ENCODE measurements at regions not wholly inside any gene's neighbourhood (a gene's known extent, or its start where the extent isn't known, plus 50 kb on each side); places are given as distances from the start of the nearest gene placed in this dataset.

DNA sequence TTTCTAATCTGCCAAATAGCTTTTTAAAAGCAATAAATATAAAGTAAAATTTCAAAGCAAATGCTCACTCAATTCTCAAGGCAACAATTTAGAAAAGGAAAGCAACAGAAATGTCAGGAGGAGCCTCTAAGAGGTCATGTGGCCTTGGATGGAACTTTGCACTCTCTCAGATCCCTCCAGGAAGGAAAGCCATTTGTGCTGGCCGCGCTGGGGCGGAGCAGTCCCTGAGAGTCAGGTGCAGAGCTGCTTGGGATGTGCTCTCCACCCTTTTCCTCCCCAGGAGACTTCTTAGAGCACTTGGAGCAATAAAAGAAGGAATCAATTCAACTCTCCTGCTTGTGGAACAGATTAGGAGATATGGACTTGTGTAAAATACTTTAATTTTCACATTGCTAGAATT is 379.8 kb upstream of the LINC00305 start:
- no peaks in the 10 kb centered on the region for H3K27me3 ChIP-seq
- no peaks in the 10 kb centered on the region for H3K4me1 ChIP-seq
- H3K27ac ChIP-seq (replicated peaks in 1 of 4): no peak overlapping the region
- no peaks in the 10 kb centered on the region for H3K9me3 ChIP-seq
- no peak for TF ChIP-seq CTCF (IDR thresholded peaks at IDR 0.05)
- TF ChIP-seq POLR2A (IDR thresholded peaks at IDR 0.05; ENCODE audit: low read depth): no peak
- no peak for TF ChIP-seq EP300 (IDR thresholded peaks at IDR 0.05)
- TF ChIP-seq POLR2AphosphoS5 (IDR thresholded peaks at IDR 0.05): no peak
- intact Hi-C loops (cut with DNase I): no loop called here
- WGBS: 75% methylated on average over 3 of the region's 3 CpGs
- no peaks in the 10 kb centered on the region for H3K36me3 ChIP-seq
- no peak overlapping the region for H3K4me3 ChIP-seq
- no peak for DNase-seq (ENCODE audit: extremely low spot score)

- Histone ChIP-seq H3K4me3 (no peak overlapping the region), H3K9me3 (no peaks in the 10 kb centered on the region), H3K36me3 (no peaks in the 10 kb centered on the region), H3K4me1 (no peaks in the 10 kb centered on the region), H3K27ac (replicated peaks in 1 of 4) (no peak overlapping the region), H3K27me3 (no peaks in the 10 kb centered on the region)
- 84% methylated on average over 2 of the region's 2 CpGs for WGBS
- no peak for TF ChIP-seq POLR2AphosphoS5 (IDR thresholded peaks at IDR 0.05)
- no peak for TF ChIP-seq POLR2A (IDR thresholded peaks at IDR 0.05; ENCODE audit: low read depth)
- TF ChIP-seq EP300 (IDR thresholded peaks at IDR 0.05): no peak
- TF ChIP-seq CTCF (IDR thresholded peaks at IDR 0.05): no peak
- intact Hi-C loops (cut with DNase I): no loop called here
- DNase-seq (ENCODE audit: extremely low spot score): no peak
These were observed 370.3 kb upstream of the LINC00305 start for GRCh38 chr18:64519201-64519600.

DNA sequence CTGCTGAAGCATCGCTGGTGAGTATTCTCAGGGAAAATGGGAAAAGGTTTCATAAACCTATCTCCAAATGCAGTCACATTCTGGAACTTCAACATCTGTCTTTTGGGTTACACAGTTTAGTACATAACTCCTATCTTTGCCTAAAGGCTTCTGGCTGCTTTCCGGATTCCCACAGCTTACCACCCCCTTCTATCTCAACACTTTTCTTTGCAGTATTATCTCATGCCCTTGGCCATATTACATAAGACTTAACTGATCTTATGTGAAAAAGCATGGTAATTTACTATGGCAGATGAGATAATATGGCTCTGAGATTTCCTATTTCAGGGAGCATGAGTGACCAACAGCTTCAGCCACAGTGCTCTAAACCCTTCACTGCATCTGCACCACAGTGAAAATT is 369.3 kb upstream of the LINC00305 start:
- intact Hi-C loops (cut with DNase I): no loop called here
- no peak overlapping the region for H3K4me3 ChIP-seq
- no peaks in the 10 kb centered on the region for H3K27me3 ChIP-seq
- H3K27ac ChIP-seq (replicated peaks in 1 of 4): no peak overlapping the region
- DNase-seq (ENCODE audit: extremely low spot score): no peak
- H3K36me3 ChIP-seq: no peaks in the 10 kb centered on the region
- H3K4me1 ChIP-seq: no peaks in the 10 kb centered on the region
- WGBS: 91% methylated on average over 2 of the region's 2 CpGs
- TF ChIP-seq POLR2AphosphoS5 (IDR thresholded peaks at IDR 0.05): no peak
- no peak for TF ChIP-seq CTCF (IDR thresholded peaks at IDR 0.05)
- no peak for TF ChIP-seq EP300 (IDR thresholded peaks at IDR 0.05)
- no peak for TF ChIP-seq POLR2A (IDR thresholded peaks at IDR 0.05; ENCODE audit: low read depth)
- no peaks in the 10 kb centered on the region for H3K9me3 ChIP-seq

DNA sequence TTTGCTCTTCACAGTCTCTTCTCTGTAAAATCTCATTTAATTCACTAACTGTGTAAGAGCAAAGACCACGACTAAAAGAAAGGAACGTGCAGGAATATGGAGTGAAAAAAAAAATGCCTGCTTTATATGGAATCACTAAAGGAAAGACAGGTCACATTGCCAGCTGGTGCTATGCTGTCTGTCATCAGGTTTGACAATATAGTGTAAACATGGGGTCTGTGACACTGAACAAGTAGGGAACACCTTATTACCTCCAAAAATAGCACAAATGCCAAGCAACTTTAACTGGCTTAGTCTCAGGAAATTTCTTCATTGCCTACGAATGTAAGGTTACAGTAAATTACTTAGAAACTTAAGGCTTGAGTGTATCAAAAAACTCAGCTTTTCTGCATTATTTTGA is 364.5 kb upstream of the LINC00305 start:
- H3K4me3 ChIP-seq: no peak overlapping the region
- 29% methylated on average over 3 of the region's 3 CpGs for WGBS
- no peaks in the 10 kb centered on the region for H3K9me3 ChIP-seq
- intact Hi-C loops (cut with DNase I): no loop called here
- H3K4me1 ChIP-seq: no peaks in the 10 kb centered on the region
- H3K27ac ChIP-seq (replicated peaks in 1 of 4): no peak overlapping the region
- TF ChIP-seq EP300 (IDR thresholded peaks at IDR 0.05): no peak
- TF ChIP-seq POLR2A (IDR thresholded peaks at IDR 0.05; ENCODE audit: low read depth): no peak
- no peak for TF ChIP-seq POLR2AphosphoS5 (IDR thresholded peaks at IDR 0.05)
- no peak for TF ChIP-seq CTCF (IDR thresholded peaks at IDR 0.05)
- DNase-seq (ENCODE audit: extremely low spot score): no peak
- H3K36me3 ChIP-seq: no peaks in the 10 kb centered on the region
- no peaks in the 10 kb centered on the region for H3K27me3 ChIP-seq

DNA sequence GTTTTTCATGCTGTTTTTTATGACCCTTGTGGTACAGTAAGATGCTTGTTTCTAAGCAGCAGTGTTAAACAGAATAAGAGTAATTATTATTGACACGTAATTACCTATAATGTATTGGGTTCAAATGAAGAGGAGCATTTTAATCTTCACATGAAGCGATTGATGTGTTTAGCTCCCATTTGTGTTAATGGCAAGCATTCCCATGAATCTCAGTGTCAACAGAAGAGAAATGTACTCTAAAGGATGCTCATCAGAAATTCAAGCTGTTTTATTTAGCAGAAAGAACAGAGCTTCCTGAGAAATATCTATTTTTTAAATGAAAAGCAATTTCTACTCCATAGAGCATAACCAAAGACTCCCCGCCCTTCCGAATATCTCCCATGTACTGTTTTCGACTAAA is 341.3 kb upstream of the LINC00305 start:
- intact Hi-C loops (cut with DNase I): no loop called here
- H3K27me3 ChIP-seq: no peaks in the 10 kb centered on the region
- H3K36me3 ChIP-seq: no peaks in the 10 kb centered on the region
- no peak overlapping the region for H3K27ac ChIP-seq (replicated peaks in 1 of 4)
- H3K4me3 ChIP-seq: no peak overlapping the region
- H3K4me1 ChIP-seq: no peaks in the 10 kb centered on the region
- no peaks in the 10 kb centered on the region for H3K9me3 ChIP-seq
- 89% methylated on average over 5 of the region's 5 CpGs for WGBS
- TF ChIP-seq CTCF (IDR thresholded peaks at IDR 0.05) (no peak), POLR2A (IDR thresholded peaks at IDR 0.05; ENCODE audit: low read depth) (no peak), POLR2AphosphoS5 (IDR thresholded peaks at IDR 0.05) (no peak), EP300 (IDR thresholded peaks at IDR 0.05) (no peak)
- no peak for DNase-seq (ENCODE audit: extremely low spot score)

All from esophagus muscularis mucosa (tissue), 4 donors.